GM12875 (cell line): ENCODE measurements at regions not wholly inside any gene's neighbourhood (a gene's known extent, or its start where the extent isn't known, plus 50 kb on each side); places are given as distances from the start of the nearest gene placed in this dataset.
"Not testable (repeated sequence)": the region's sequence is repeated elsewhere in the genome, so short reads cannot be mapped to it uniquely, and the experiment has no call there.

Experiments
- H3K4me3 ChIP-seq: one replicate; pipeline ENCODE4 v1.5.1; 2011; ENCODE audit warnings: low read depth, low read length, control low read depth
- CTCF ChIP-seq: IDR thresholded peaks from 2 replicates; pipeline ENCODE4 v1.5.1; 2011; ENCODE audit warnings: low read depth, mild to moderate bottlenecking, control low read depth, inconsistent platforms, low read length, moderate library complexity, borderline replicate concordance; ENCODE audit not compliant: insufficient read depth

GRCh38 chr22:19599626-19600243 lies 75.5 kb upstream of the CLDN5 start:
- no peak overlapping the region for H3K4me3 ChIP-seq
- no peak for TF ChIP-seq CTCF

GRCh38 chr22:19603346-19603745 lies 79.1 kb upstream of the CLDN5 start:
- not testable (repeated sequence) for H3K4me3 ChIP-seq

- H3K4me3 ChIP-seq = no peak overlapping the region
- no peak for TF ChIP-seq CTCF
These were observed 79.6 kb upstream of the CLDN5 start for GRCh38 chr22:19603767-19604166.

GRCh38 chr22:19604711-19605268 lies 80.6 kb upstream of the CLDN5 start:
- TF ChIP-seq CTCF = no peak
- no peak overlapping the region for H3K4me3 ChIP-seq

GRCh38 chr22:19605508-19606331 lies 81.5 kb upstream of the CLDN5 start:
- TF ChIP-seq CTCF = no peak
- H3K4me3 ChIP-seq = no peak overlapping the region

- TF ChIP-seq CTCF = no peak
- H3K4me3 ChIP-seq = no peak overlapping the region
These were observed 82.4 kb upstream of the CLDN5 start for GRCh38 chr22:19606332-19607191.
